Transverse colon (tissue), 4 donors: ENCODE measurements at regions not wholly inside any gene's neighbourhood (a gene's known extent, or its start where the extent isn't known, plus 50 kb on each side); places are given as distances from the start of the nearest gene placed in this dataset.

Experiments
- CTCF ChIP-seq, 5 experiments: fragments of 200-600 bp in 3 of 5; fragments of 450-650 bp in 2 of 5; sonication (generic) in 3 of 5; IDR thresholded peaks; 1 replicate in 2 of 5; 2 replicates in 3 of 5; pipeline ENCODE4 v1.5.1; 2016 to 2017; ENCODE audit warnings: antibody characterized with exemption in 5 of 5, inconsistent platforms in 3 of 5, mild to moderate bottlenecking in 2 of 5, moderate library complexity in 1 of 5
- EP300 ChIP-seq: sonication (generic); formaldehyde crosslinking; IDR thresholded peaks from one replicate; pipeline ENCODE4 v1.6.1; 2017; ENCODE audit warnings: antibody characterized with exemption, low read depth
- POLR2AphosphoS5 ChIP-seq, 3 donors: sonication (generic); formaldehyde crosslinking; IDR thresholded peaks; one replicate each; pipeline ENCODE4 v1.6.1; 2016; ENCODE audit warnings: antibody characterized with exemption in 3 of 3

DNA sequence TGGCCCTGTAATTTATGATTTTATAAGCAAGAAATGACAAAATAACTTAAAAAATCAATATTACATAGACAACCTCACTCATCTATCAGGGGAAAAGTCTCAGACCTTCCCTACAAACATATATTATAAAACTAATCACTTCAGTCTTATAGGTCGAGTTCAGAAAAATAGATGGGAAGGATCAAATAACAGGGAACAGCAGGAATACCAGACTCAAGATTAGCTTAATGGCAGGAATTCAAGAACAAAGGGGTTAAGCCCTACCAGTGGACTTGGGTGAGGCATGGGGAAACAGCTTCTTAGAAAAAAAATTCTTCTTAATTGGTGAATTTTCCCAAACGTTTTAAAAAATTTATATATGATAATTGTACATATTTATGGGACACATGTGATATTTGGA is 51.6 kb upstream of the CRY1 start:
- TF ChIP-seq CTCF (IDR thresholded peaks at IDR 0.05): no peak
- TF ChIP-seq POLR2AphosphoS5 (IDR thresholded peaks at IDR 0.05): no peak
- TF ChIP-seq EP300: no peak
